ENCODE measurements at regions not wholly inside any gene's neighbourhood (a gene's known extent, or its start where the extent isn't known, plus 50 kb on each side); places are given as distances from the start of the nearest gene placed in this dataset.

GRCh38 chr18:37956902-37957301, 391.3 kb upstream of the CELF4 start:
- DNase-seq (ENCODE audit: unreplicated experiment): no peak
- Mint-ChIP-seq H3K36me3 (ENCODE audit: insufficient read depth, unreplicated experiment) (no peaks in the 10 kb centered on the region), H3K27ac (ENCODE audit: low read depth, unreplicated experiment) (no peak overlapping the region), H3K4me3 (ENCODE audit: unreplicated experiment) (no peak overlapping the region), H3K27me3 (ENCODE audit: insufficient read depth, unreplicated experiment) (no peaks in the 10 kb centered on the region), H3K9me3 (ENCODE audit: unreplicated experiment) (no peaks in the 10 kb centered on the region), H3K4me1 (ENCODE audit: insufficient read depth, unreplicated experiment) (no peaks in the 10 kb centered on the region)
- ChIA-PET POLR2A (no interaction called here), CTCF (no interaction called here)
- no TSS peak for BruUV-seq (replicated peaks)
- TF ChIP-seq CTCF (IDR thresholded peaks at IDR 0.05; ENCODE audit: unreplicated experiment): no peak
- intact Hi-C loops (cut with micrococcal nuclease): no loop called here

GRCh38 chr18:37956020-37956419, 390.4 kb upstream of the CELF4 start:
- H3K27me3 Mint-ChIP-seq (ENCODE audit: insufficient read depth, unreplicated experiment): no peaks in the 10 kb centered on the region
- no peaks in the 10 kb centered on the region for H3K36me3 Mint-ChIP-seq (ENCODE audit: insufficient read depth, unreplicated experiment)
- no peak overlapping the region for H3K4me3 Mint-ChIP-seq (ENCODE audit: unreplicated experiment)
- H3K27ac Mint-ChIP-seq (ENCODE audit: low read depth, unreplicated experiment): no peak overlapping the region
- DNase-seq (ENCODE audit: unreplicated experiment): no peak
- no peaks in the 10 kb centered on the region for H3K4me1 Mint-ChIP-seq (ENCODE audit: insufficient read depth, unreplicated experiment)
- ChIA-PET CTCF (no interaction called here), POLR2A (no interaction called here)
- TF ChIP-seq CTCF (IDR thresholded peaks at IDR 0.05; ENCODE audit: unreplicated experiment): no peak
- BruUV-seq (replicated peaks): no TSS peak
- intact Hi-C loops (cut with micrococcal nuclease): no loop called here
- no peaks in the 10 kb centered on the region for H3K9me3 Mint-ChIP-seq (ENCODE audit: unreplicated experiment)

- POLR2A ChIA-PET: no interaction called here
- no peak for TF ChIP-seq CTCF (IDR thresholded peaks at IDR 0.05; ENCODE audit: unreplicated experiment)
- CTCF ChIA-PET: no interaction called here
- DNase-seq (ENCODE audit: unreplicated experiment): no peak
- H3K4me1 Mint-ChIP-seq (ENCODE audit: insufficient read depth, unreplicated experiment): no peaks in the 10 kb centered on the region
- intact Hi-C loops (cut with micrococcal nuclease): no loop called here
- no peak overlapping the region for H3K27ac Mint-ChIP-seq (ENCODE audit: low read depth, unreplicated experiment)
- H3K36me3 Mint-ChIP-seq (ENCODE audit: insufficient read depth, unreplicated experiment): no peaks in the 10 kb centered on the region
- no TSS peak for BruUV-seq (replicated peaks)
- H3K27me3 Mint-ChIP-seq (ENCODE audit: insufficient read depth, unreplicated experiment): no peaks in the 10 kb centered on the region
- no peak overlapping the region for H3K4me3 Mint-ChIP-seq (ENCODE audit: unreplicated experiment)
- H3K9me3 Mint-ChIP-seq (ENCODE audit: unreplicated experiment): no peaks in the 10 kb centered on the region
These were observed 389.6 kb upstream of the CELF4 start for GRCh38 chr18:37955201-37955600.

- Mint-ChIP-seq H3K4me3 (ENCODE audit: unreplicated experiment) (no peak overlapping the region), H3K36me3 (ENCODE audit: insufficient read depth, unreplicated experiment) (no peaks in the 10 kb centered on the region), H3K27ac (ENCODE audit: low read depth, unreplicated experiment) (no peak overlapping the region), H3K4me1 (ENCODE audit: insufficient read depth, unreplicated experiment) (no peaks in the 10 kb centered on the region), H3K9me3 (ENCODE audit: unreplicated experiment) (no peaks in the 10 kb centered on the region), H3K27me3 (ENCODE audit: insufficient read depth, unreplicated experiment) (no peaks in the 10 kb centered on the region)
- intact Hi-C loops (cut with micrococcal nuclease): no loop called here
- DNase-seq (ENCODE audit: unreplicated experiment): no peak
- no TSS peak for BruUV-seq (replicated peaks)
- ChIA-PET POLR2A (no interaction called here), CTCF (no interaction called here)
- TF ChIP-seq CTCF (IDR thresholded peaks at IDR 0.05; ENCODE audit: unreplicated experiment): no peak
These were observed 388.3 kb upstream of the CELF4 start for GRCh38 chr18:37953876-37954275.

Data from MCF 10A (cell line).